NCI-H526 treated with DMSO at 0.1 percent for 48 hours (cell line): ENCODE measurements at regions not wholly inside any gene's neighbourhood (a gene's known extent, or its start where the extent isn't known, plus 50 kb on each side); places are given as distances from the start of the nearest gene placed in this dataset.

Experiments
- DNase-seq: peaks from one replicate; lab custom pipeline; 2025; lab: John Stamatoyannopoulos, UW

DNA sequence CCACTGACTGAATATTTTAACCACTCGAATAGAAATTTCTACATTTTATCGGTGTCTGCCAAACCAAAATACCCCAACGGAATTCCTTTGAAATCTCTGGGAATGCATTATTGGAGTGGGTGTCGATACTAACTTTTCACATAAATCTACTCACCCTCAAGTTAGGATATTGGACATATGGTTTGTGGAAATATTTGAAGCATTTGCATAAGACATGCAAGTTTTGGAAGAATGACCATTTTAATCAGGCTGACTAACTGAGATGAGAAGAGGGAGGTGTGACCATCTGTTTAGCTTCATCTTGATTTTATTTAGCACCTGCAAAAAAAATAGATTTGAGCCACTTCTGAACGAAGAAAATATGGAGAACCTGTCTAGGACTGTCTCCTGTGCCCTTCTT is 61.2 kb downstream of the KLF6 start:
- DNase-seq, result no peak

DNA sequence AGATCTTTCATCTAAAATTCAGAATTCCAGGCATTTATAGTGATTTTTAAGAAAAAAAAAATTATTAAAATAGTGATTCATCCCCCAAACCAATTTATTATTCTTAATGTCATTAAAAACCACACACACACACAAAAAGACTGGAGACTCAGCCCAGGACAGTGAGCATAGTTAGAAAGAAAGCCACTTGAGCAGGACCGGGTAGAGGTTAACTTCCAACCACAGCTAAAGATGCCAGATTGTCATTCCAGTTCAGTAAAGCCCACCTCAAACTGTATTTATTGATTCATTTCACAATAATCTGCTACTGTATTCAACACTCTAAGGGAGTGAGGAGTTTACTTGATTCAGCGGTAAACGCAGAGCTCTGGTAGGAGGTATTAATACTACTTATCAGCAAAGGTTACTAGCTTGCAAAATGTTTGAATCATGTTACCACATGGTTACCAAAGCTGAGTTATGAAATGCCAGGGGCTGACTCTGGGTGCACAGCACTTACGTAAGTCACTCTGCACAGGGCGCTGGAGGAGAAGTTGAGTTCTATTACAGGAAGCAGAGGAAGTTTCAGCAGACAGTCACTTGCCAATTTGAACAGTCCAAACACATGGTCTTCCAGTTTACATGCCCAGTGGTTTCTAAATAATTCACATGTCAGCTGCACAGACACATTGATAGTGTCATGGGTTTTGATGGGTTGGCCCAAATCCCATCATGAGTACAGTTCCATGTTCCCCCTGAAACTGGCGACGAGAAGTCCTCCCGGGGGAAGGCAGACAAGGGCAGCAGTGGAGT is 64.6 kb downstream of the KLF6 start:
- DNase-seq, result no peak

DNA sequence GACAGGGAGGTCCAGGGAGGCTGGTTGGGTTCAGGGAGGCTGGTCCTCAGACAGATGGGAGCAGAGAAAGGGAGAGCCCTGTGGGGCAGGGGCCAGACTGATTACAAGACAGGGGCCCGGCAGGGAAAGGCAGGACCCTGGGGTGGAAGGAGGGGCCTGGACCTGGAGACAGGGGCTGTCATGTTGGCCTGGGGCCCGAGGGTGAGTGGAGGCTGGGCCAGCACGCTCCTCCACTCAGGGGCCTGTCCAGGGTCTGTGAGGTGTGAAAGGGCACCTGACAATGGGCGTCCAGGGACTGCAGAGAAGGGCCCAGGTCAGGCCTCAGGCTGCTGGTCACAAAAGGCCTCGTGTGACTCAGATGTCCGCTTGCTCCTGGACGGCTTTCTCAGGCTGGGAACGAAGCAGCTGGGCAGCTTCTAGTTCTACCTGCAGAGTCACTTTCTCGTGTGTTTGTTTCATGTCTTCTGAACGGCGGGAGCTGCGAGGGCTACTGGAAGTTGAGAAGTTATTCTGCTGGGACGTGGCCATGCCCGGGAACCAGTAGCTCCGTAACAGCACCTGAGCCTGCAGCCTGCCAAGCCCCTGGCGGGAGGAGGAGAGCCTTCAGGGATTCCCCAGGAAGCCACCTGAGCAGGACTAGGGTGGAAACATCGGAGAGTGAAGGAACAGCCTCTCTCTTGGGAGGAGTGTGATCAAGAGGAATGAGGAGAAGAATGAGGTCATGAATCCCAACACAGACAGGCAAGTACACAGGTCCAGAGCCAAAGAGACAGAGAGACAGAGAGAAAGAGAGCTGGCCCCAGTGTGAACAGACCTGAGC is 65.8 kb downstream of the KLF6 start:
- no peak for DNase-seq

DNA sequence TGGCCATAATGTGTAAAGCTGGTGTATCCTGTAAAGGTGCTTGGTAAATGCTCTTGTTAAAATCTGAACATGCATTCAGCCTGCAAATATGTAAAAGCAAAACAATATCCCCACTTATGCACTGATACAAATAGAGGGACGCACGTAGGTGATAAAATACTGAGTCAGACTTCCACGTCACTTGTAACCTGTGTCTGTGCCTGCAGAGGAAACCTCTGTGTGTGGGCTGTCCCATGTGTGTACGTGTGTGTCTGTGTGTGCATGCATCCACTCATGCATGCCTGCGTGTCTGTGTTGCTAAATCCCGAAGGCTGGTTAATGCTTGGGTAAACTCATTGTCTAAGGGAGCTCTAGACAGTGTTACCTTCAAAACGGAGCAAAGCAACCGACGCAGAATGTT is 68.9 kb downstream of the KLF6 start:
- DNase-seq, result no peak

DNA sequence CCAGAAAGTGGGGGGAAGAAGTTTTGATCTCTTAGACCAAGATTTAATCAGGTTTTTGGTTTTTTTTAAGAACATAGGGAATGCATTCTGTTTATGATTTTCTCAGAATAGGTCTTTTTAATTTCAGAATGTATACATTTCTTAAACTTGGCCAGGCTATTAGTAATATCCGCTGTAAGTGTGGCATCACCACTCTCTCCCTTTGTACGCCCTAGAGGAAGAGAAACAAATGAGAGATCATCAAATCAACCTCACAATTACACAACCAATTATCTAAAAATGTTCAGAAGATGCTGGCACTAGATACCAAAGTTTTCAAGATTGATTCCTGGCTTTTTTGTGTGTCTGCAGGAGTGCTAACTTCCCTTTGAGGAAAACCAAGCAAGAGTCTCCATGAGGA is 70.0 kb downstream of the KLF6 start:
- no peak for DNase-seq

DNA sequence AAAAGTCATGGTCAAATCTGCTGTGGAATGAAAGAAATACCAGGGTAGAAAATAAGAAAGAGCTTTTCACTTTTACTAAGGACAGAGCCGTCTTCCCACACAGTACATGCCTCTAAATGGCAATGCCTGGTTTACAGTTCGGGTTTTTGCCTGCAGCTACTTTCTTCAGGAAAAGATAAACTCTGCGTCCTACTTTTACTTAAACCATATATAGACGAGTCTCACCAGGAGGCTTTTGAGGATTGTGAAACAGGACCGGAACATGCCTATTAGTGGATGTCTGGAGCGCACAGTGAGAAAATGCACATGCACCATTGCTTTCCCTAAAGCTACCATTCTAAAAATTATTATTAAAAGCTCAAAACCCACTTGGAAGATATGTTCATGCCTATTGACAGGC is 70.5 kb downstream of the KLF6 start:
- DNase-seq, result no peak

DNA sequence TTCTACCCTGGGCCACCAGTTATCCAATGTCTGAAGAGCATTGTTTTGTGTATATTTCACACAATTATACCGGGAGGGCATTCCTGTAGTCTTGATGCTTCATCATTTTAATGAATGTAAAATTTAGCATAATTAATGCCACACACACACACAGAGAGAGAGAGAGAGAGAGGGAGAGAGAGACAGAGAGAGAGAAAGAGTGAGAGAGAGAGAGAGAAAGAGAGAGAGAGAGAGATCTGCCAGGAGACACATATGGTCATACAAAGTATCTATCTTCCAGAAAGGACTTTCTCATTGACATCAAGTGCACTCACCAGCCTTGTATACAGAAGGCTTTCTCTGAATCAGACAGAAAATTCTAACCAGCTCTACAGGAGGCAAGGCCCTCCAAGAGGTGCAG is 72.3 kb downstream of the KLF6 start:
- no peak for DNase-seq

DNA sequence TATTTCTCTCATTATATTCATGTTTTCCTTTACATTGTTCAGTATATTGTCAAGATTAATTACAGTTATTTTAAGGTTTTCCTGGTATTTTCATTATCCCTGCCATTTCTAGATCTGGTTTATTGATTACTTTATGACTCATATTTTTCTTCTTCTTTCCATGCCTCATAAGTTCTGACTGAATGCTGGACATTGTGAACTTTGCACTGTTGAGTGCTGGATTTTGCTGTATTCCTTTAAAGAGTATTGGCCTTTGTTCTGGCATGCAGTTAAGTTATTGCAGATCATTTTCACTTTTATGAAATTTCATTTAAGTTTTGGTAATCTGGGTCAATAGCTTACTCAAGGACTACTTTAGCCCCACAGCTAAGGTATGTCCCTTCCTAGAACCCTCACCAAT is 73.1 kb downstream of the KLF6 start:
- no peak for DNase-seq

DNA sequence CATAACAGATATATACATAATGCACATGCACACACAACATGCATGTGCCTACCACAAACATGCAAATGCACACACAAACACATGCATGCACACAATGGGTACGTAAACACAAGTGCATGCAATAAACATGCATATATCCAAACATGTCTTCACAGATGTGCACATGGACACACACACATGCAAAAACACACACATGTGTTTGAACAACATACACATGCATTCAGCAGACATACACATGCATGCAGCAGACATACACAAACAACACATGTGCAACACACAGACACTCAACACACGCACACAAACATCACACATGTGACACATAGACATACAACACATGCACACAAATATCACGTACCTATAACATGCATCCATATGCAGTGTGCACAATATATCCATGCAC is 74.2 kb downstream of the KLF6 start:
- DNase-seq, result no peak

DNA sequence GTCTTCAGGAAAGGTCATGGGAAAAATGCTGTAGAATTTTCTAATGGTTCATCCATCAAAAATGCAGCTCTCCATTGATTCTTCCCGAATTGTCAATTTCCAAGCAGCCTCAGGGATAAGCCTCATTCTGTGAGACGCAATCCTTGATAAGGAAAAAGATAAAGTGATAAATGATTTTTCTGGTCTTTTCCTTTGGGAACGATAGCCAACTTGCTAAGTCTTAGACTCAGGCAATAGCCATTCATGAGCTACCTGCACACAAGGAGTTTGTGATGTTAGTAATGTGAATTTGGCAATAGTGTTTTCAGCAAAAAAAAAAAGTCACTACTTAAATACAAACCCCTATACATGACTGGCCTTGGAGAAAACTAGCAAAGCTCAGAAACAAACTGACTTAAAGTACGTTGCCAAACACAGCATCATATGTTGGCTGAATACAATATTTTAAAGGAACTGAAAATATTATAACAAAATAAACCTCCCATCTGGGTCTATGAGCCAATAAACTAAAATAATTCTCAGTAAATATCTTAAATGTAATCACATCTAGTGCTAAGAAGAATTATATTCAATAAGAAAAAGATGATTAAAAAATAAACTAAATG is 75.5 kb downstream of the KLF6 start:
- no peak for DNase-seq

DNA sequence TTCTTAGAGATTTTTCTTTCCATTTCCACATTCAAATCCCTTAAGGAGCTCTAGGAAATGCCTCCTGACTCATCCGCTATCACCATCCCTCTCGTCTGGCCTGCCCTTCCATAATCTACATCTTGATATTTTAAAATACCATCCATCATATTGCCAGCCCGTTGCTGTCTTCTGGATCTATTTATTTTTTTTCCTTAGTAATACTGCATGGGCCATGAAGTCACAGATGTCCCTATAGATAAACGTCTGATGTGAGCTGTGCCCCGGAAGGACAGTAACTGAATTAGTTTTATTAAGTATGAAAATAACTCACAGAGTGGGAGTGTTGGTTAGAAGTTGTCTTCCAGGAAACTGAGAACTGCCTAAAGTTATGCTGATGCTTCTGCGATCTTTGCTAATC is 76.2 kb downstream of the KLF6 start:
- no peak for DNase-seq

DNA sequence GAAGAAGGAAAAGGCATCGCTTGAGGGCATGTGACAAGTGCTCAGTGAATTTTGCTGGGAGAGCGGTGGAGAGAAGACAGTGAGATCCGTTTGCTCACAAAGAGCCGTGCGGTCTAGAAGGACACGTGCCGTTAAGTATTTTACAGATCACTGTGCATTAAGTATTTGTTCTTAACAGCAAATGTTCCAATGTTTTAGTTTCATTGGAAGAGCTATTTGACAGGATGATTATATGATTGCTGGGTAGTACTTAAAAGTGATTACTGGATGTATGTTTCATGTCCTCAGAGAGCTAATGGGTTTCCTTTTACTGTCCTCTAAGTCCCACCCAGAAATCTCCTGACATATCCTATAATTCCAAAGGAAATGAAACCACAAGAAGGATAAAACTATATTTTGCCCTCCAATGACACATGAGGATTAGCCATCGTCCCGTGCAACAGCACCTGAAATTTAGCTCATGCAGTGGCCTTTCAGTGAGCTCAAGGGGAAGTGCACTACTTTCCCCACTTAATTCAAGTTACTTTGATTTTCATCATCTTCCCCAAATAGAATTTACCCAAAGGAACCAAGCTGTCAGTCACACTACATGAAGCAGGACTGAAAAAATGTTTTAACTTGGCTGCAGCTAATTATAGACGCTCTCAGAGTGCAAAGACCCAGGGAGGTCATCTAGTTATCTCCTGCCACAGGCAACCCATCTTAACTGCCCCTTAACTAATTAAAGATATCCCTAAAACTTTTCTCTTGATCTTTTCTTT is 80.3 kb downstream of the KLF6 start:
- DNase-seq, result no peak

DNA sequence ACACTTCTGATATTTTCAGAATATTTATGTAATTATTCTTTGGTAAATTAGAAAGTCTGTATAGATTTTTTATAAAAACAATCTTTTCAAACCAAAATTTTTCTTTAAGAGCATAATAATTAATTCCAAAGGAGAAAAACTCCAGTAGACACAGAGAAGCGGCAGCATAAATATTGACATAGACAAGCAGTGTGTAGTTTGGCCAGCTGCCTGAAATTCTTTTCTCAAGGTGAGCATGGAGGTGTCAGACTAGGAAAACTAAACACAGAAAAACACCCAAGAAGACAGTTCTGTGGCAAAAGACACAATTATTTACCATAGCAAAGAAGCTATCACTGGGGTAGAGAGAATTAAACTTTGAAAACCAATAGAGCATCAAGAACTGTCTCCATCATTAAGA is 82.4 kb downstream of the KLF6 start:
- no peak for DNase-seq

DNA sequence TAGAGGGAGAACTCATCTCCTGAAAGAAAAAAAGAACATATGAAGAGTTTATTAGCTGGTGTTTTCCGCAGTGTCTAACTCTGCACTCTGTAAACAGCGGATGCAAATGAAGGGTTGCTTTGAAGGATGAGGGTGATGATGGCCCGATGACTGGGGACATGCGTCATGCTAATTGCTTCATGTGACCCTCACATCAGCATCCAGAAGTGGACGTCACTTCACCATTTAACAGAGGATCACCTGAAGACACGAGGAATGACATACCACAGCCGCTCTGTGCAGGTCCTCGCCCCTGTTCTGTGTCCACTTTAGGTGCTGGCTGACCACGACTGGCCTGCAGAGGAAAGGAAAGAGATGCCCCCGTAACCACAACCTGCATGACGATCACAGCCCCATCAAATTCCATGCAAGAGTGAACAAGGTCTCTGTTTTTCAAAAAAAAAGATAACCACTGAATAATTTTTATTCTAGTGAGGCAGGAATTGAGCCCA is 82.9 kb downstream of the KLF6 start:
- no peak for DNase-seq

DNA sequence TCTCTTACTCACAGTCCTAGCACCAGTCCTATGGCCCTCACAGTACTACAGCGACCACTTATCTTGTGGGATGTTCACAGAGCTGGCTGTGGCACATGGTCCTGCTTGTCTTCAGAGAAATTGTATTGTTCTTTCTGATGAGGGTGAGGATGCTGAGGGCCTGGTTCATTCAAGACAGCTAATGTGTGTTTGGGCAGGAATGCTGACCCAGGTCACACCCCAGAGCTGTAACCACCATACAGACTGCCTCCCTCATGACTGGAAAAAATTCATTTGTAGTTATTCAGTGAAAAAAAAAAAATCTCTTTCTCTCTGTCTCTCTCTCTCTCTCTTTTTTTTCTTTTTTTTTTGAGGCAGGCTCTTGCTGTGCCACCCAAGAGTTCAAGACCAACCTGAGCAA is 83.5 kb downstream of the KLF6 start:
- DNase-seq, result no peak

DNA sequence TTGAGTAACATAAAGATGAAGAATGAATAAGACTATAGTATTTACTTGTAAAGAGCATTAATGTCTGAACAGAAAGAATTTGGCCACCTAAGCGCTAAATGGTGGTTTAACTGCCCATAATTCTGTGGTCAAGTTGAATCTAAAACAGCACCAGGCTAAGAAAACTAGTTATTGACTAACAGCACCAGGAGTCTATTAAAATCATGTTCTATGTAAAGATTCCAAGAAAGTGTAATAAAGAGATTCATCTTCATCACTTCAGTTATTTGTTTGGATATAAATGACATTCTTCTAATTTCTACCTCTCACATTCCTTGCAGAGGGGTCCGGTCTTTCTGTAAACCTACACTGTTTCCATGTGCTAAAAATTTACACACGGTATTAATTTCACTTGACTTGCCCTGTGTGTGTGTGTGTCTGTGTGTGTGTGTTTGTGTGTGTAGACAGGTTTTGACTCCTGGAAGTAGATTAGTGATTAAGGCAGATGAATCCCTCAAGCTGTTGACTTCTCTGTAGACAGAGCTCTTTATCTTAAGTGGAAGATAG is 84.4 kb downstream of the KLF6 start:
- DNase-seq, result no peak

DNA sequence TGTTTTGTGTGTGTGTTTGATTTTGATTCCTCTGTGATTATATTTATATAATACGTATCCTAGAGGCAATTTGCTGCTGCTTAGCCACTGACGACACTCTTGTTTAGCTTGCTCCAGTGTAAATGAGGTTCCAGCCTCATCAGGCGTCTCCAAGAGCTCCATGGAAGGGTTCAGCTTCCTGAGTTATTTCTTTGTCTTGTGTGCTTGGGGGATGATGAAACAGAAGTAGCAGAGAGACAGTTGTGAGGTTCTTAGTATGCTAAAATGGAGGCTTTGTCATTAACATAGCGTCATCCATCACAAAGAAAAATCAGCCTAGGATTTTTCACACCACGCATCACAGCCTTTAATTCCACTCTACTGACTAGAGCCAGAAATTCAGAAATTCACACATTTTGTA is 85.1 kb downstream of the KLF6 start:
- no peak for DNase-seq

DNA sequence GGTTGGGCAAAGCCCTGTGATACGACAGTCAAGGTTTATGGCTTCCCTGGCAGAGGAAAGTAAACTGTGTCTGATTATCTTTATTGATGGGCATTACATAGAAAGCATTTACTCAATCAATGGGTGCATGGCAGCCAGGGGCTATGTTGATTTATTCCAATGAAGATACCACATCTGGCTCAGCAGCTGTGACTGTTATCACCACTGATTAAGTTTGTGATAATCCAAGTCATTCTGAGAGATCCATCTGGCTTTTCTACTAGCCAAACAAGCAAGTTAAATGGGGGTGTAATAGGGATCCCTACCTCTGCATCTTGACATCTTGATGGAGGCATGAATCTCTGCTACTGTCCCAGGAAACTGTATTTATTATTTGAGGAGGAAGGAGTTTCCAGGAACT is 86.7 kb downstream of the KLF6 start:
- DNase-seq, result no peak

DNA sequence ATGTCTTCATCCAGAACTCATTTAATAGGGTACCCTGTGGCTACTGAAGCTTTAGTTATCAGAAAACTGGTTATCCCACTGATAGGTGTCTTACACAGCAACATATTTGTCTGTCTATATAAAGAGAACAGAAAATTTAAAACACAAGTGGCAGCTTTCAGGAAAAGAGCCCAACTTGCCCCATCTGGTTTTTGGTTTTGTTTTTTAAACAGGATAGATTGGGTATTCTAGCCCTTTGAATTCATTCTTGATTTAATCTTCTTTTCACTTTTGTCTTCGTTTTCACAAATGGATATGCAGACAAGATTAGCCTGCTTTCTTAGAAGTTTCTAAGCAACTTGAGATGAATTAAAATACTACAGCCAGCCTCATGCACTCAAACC is 91.3 kb downstream of the KLF6 start:
- DNase-seq, result no peak

DNA sequence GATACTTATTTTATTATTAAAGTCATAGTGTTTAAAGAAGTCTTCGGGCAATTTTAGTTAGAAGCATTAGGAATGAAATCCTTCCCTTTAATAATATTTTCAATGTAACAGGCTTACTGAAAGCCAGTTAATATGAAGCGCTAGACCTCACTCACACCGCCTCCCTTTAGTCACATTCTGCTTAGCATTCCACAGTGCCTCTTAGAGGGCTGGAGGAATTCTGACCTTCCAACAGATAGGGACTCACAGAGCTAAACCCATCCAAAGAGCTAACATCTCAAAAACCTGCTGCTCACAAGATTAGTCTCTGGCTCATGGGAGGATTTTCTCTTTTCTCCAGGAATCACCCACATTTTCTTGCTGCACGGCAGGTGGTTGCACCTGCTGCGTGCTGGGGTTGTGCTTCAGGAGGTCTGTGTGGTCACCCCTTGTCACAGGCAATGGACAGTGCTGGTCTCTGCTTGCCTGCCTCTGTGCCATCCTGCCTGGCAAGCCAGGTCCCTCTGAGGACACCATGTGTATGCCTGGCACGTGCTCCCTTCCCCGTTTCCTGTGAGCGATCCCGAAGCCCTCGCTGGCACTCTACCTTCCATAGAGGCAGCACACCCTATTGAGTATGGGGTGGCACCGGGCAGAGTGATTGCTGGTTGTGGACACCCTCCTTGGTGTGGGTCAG is 91.8 kb downstream of the KLF6 start:
- DNase-seq, result no peak

DNA sequence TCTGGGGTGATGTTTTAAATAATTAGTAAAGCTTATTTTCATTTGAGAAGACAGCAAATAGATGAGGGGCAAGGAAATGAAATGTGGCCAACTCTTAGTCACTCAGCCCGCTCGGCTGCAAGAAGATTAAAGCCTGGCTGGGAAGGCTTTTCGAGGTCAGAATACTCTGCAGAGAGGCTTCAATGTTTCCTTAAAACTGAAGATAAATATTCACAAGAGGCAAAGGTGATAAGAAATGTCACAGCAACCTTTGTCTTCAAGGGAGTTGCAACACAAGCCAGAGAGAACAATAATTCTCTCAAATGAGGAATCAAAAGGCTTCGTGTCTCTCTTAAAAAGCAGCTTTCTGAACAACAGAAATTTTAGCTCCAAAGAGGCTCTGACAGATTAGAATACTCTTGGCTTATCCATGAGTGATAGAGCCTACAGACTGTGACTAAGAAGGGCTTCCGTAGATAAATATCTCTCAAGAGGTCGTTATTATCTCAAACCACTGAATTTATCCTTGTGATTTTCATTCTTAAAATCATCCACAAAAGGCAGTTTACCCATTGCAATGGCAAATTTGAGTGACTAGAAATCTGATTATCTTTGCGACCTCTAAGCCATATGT is 92.5 kb downstream of the KLF6 start:
- no peak for DNase-seq
